DND-41 (cell line): ENCODE measurements at regions not wholly inside any gene's neighbourhood (a gene's known extent, or its start where the extent isn't known, plus 50 kb on each side); places are given as distances from the start of the nearest gene placed in this dataset.
"Not testable (repeated sequence)": the region's sequence is repeated elsewhere in the genome, so short reads cannot be mapped to it uniquely, and the experiment has no call there.

Source experiments
- ATAC-seq: fragments of 200-7000 bp; cut with Tn5 transposase; 3 replicates; pipeline ENCODE4 v1.9.1; 2021; ENCODE audit warnings: low read depth; ENCODE audit not compliant: insufficient read depth
- DNase-seq: peaks from one replicate; pipeline ENCODE4 v3.0.0-alpha.2; 2020
- H2AFZ ChIP-seq: 2 replicates; pipeline ENCODE4 v1.6.0; 2012; ENCODE audit warnings: low read depth, low read length
- H3K27ac ChIP-seq: 2 replicates; pipeline ENCODE4 v1.5.1; 2012; ENCODE audit warnings: low read length, inconsistent platforms
- H3K27me3 ChIP-seq: fragments of 200-600 bp; sonication (generic); 2 replicates; pipeline ENCODE4 v1.6.0; 2012; ENCODE audit warnings: low read length, mild to moderate bottlenecking, inconsistent platforms; ENCODE audit not compliant: insufficient read depth, poor library complexity
- H3K36me3 ChIP-seq: 2 replicates; pipeline ENCODE4 v1.5.1; 2012; ENCODE audit warnings: low read length, inconsistent platforms; ENCODE audit not compliant: insufficient read depth
- H3K4me1 ChIP-seq: 2 replicates; pipeline ENCODE4 v1.5.1; 2012; ENCODE audit warnings: mild to moderate bottlenecking, low read length; ENCODE audit not compliant: insufficient read depth
- H3K4me2 ChIP-seq: 2 replicates; pipeline ENCODE4 v1.6.0; 2012; ENCODE audit warnings: mild to moderate bottlenecking, moderate library complexity, low read length, inconsistent platforms; ENCODE audit not compliant: insufficient read depth
- H3K4me3 ChIP-seq, 2 experiments: fragments of 200-600 bp in 1 of 2; shearing (Covaris generic) in 1 of 2; 2 replicates each; pipeline ENCODE4 v1.5.1; 2012 to 2016; ENCODE audit warnings: inconsistent platforms in 2 of 2, low read length in 2 of 2, mild to moderate bottlenecking in 2 of 2, low read depth in 1 of 2, moderate library complexity in 1 of 2
- H3K79me2 ChIP-seq: 2 replicates; pipeline ENCODE4 v1.6.0; 2012; ENCODE audit warnings: low read length, inconsistent platforms; ENCODE audit not compliant: insufficient read depth
- H3K9ac ChIP-seq: 2 replicates; pipeline ENCODE4 v1.6.0; 2012; ENCODE audit warnings: low read depth, mild to moderate bottlenecking, inconsistent platforms, low read length, moderate library complexity
- H3K9me3 ChIP-seq: 2 replicates; pipeline ENCODE4 v1.5.1; 2012; ENCODE audit warnings: low read length, moderate library complexity, mild to moderate bottlenecking, inconsistent platforms; ENCODE audit not compliant: insufficient read depth, severe bottlenecking
- H4K20me1 ChIP-seq: 2 replicates; pipeline ENCODE4 v1.6.0; 2012; ENCODE audit warnings: low read length; ENCODE audit not compliant: insufficient read depth
- CTCF ChIP-seq: IDR thresholded peaks from 2 replicates; pipeline ENCODE4 v1.5.1; 2012; ENCODE audit warnings: borderline replicate concordance, low read length, moderate library complexity, mild to moderate bottlenecking; ENCODE audit not compliant: poor library complexity, severe bottlenecking; ENCODE audit errors: extremely low read depth
- EZH2 ChIP-seq: IDR thresholded peaks from 3 replicates; pipeline ENCODE4 v1.6.1; 2012; ENCODE audit warnings: borderline replicate concordance, low read depth, mild to moderate bottlenecking, moderate library complexity, low read length, inconsistent platforms; ENCODE audit not compliant: severe bottlenecking

- DNase-seq: no peak
- Histone ChIP-seq H3K27ac (no peak overlapping the region), H3K4me1 (no peaks in the 10 kb centered on the region), H3K4me2 (no peak overlapping the region), H3K4me3 (no peak overlapping the region), H3K36me3 (no peaks in the 10 kb centered on the region), H2AFZ (no peak overlapping the region), H3K79me2 (no peaks in the 10 kb centered on the region), H3K9ac (no peak overlapping the region), H4K20me1 (no peaks in the 10 kb centered on the region), H3K9me3 (no peaks in the 10 kb centered on the region), H3K27me3 (no peaks in the 10 kb centered on the region)
- TF ChIP-seq CTCF (no peak), EZH2 (no peak)
- no peak for ATAC-seq
These were observed 106.1 kb upstream of the GMNC start for GRCh38 chr3:190968616-190969015.

DNA sequence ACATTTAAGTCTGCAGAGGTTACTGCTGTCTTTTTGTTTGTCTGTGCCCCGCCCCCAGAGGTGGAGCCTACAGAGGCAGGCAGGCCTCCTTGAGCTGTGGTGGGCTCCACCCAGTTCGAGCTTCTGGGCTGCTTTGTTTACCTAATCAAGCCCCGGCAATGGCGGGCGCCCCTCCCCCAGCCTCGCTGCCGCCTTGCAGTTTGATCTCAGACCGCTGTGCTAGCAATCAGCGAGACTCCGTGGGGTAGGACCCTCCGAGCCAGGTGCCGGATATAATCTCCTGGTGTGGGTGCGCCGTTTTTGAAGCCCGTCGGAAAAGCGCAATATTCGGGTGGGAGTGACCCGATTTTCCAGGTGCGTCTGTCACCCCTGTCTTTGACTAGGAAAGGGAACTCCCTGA lies 102.4 kb upstream of the GMNC start:
- not testable (repeated sequence) for H3K36me3 ChIP-seq, H2AFZ ChIP-seq, H3K79me2 ChIP-seq, ATAC-seq, H3K4me3 ChIP-seq, H4K20me1 ChIP-seq, DNase-seq, H3K27me3 ChIP-seq, H3K4me2 ChIP-seq, H3K9me3 ChIP-seq, H3K9ac ChIP-seq, H3K27ac ChIP-seq, H3K4me1 ChIP-seq

DNA sequence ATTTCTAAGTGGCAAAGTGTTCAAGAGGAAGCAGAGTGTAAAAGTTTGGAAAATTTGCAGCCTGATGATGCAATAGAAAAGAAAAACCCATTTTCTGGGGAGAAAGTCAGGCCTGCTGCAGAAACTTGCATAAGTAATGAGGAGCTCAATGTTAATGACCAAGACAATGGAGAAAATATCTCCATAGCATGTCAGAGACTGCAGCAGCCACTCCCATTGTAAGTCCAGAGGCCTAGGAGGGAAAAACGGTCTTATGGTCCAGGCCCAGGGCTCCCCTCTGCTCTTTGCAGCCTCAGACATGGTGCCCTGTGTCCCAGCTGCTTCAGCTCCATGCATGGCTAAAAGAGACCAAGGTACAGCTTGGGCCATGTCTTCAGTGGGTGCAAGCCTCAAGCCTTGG lies 96.6 kb upstream of the GMNC start:
- no peak for ATAC-seq
- no peak for TF ChIP-seq CTCF
- TF ChIP-seq EZH2: no peak
- H3K4me3 ChIP-seq: no peak overlapping the region
- no peaks in the 10 kb centered on the region for H4K20me1 ChIP-seq
- no peak for DNase-seq
- H2AFZ ChIP-seq: no peak overlapping the region
- no peaks in the 10 kb centered on the region for H3K79me2 ChIP-seq
- H3K9ac ChIP-seq: no peak overlapping the region
- no peak overlapping the region for H3K27ac ChIP-seq
- no peaks in the 10 kb centered on the region for H3K9me3 ChIP-seq
- no peaks in the 10 kb centered on the region for H3K36me3 ChIP-seq
- H3K4me1 ChIP-seq: no peaks in the 10 kb centered on the region
- no peaks in the 10 kb centered on the region for H3K27me3 ChIP-seq
- no peak overlapping the region for H3K4me2 ChIP-seq

- Histone ChIP-seq H3K27me3 (no peaks in the 10 kb centered on the region), H3K79me2 (no peaks in the 10 kb centered on the region), H3K4me2 (no peak overlapping the region), H3K9ac (no peak overlapping the region), H3K4me3 (no peak overlapping the region), H3K9me3 (no peaks in the 10 kb centered on the region), H3K36me3 (no peaks in the 10 kb centered on the region), H3K27ac (no peak overlapping the region), H2AFZ (no peak overlapping the region), H4K20me1 (no peaks in the 10 kb centered on the region), H3K4me1 (no peaks in the 10 kb centered on the region)
- TF ChIP-seq CTCF (no peak), EZH2 (no peak)
- DNase-seq: no peak
- ATAC-seq: no peak
These were observed 79.3 kb upstream of the GMNC start for GRCh38 chr3:190941694-190942260.

GRCh38 chr3:190934616-190935015 lies 72.1 kb upstream of the GMNC start:
- H3K27me3 ChIP-seq, H3K79me2 ChIP-seq, H4K20me1 ChIP-seq, H3K4me3 ChIP-seq, H3K4me1 ChIP-seq, H3K27ac ChIP-seq, ATAC-seq, DNase-seq, H3K9me3 ChIP-seq, H2AFZ ChIP-seq, H3K4me2 ChIP-seq, H3K36me3 ChIP-seq, H3K9ac ChIP-seq: not testable (repeated sequence)
